ENCODE measurements at regions not wholly inside any gene's neighbourhood (a gene's known extent, or its start where the extent isn't known, plus 50 kb on each side); places are given as distances from the start of the nearest gene placed in this dataset.
"Not testable (repeated sequence)": the region's sequence is repeated elsewhere in the genome, so short reads cannot be mapped to it uniquely, and the experiment has no call there.

DNA sequence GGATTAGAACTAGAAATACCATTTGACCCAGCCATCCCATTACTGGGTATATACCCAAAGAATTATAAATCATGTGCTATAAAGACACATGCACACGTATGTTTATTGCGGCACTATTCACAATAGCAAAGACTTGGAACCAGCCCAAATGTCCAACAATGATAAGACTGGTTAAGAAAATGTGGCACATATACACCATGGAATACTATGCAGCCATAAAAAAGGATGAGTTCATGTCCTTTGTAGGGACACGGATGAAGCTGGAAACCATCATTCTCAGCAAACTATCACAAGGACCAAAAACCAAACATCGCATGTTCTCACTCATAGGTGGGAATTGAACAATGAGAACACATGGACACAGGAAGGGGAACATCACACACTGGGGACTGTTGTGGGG lies 63.3 kb upstream of the NIPBL start:
- H3K36me3 Mint-ChIP-seq; H3K27me3 Mint-ChIP-seq; H3K4me3 Mint-ChIP-seq; H3K9me3 Mint-ChIP-seq (ENCODE audit: low read depth); H3K4me1 Mint-ChIP-seq (ENCODE audit: low read depth); H3K27ac Mint-ChIP-seq: not testable (repeated sequence)

- Mint-ChIP-seq H3K9me3 (ENCODE audit: low read depth) (no peaks in the 10 kb centered on the region), H3K27ac (no peak overlapping the region), H3K36me3 (no peaks in the 10 kb centered on the region), H3K4me3 (no peak overlapping the region), H3K27me3 (peaks cover 7% of the 10 kb centered on the region), H3K4me1 (ENCODE audit: low read depth) (no peaks in the 10 kb centered on the region)
These were observed 60.7 kb upstream of the NIPBL start for GRCh38 chr5:36815871-36816270.

DNA sequence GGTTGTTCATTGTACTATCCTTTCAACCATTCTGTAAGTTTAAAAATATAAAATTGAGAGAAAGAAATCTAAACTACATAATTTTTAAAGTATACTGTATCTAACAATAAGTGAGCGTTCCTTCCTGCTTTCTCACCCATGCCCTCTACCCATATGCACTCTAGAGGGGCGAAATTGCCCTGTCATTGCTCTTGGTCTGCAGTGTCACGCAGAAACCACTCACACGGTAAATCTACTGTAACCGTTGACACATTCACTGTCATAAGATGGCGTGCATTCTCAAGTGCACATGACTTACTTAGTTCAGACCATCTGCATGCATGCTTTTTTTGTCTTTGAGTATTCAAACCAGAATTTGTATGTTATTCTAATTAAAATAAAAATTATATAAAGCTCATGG lies 55.7 kb upstream of the NIPBL start:
- Mint-ChIP-seq H3K4me1 (ENCODE audit: low read depth) (no peaks in the 10 kb centered on the region), H3K4me3 (no peak overlapping the region), H3K27me3 (peaks cover 16% of the 10 kb centered on the region), H3K9me3 (ENCODE audit: low read depth) (peaks cover 5% of the 10 kb centered on the region), H3K36me3 (peaks cover under 1% of the 10 kb centered on the region), H3K27ac (no peak overlapping the region)

DNA sequence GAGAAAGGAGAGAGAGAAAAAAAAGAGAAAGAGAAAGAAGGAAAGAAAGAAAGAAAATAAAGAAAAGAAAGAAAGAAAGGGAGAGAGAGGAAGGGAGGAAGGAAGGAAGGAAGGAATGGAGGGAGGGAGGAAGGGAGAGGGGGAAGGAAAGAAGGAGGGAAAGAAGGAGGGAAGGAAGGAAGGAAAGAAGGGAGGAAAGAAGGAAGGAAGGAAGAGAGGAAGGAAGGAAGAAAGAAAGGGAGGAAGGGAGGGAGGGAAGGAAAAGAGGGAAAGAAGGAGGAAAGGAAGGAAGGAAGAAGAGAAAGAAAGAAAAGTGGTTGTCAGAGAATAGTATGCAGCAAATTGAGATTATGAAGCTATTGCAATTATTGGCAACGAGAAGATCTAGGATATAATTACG lies 49.9 kb upstream of the NIPBL start:
- H3K4me1 Mint-ChIP-seq (ENCODE audit: low read depth) = no peaks in the 10 kb centered on the region
- H3K9me3 Mint-ChIP-seq (ENCODE audit: low read depth) = peaks cover 5% of the 10 kb centered on the region
- H3K27me3 Mint-ChIP-seq = peaks cover 14% of the 10 kb centered on the region

More for the DNA sequence above, 49.9 kb upstream of the NIPBL start:
- no peak overlapping the region for H3K4me3 Mint-ChIP-seq
- H3K36me3 Mint-ChIP-seq = peaks cover 2% of the 10 kb centered on the region
- H3K27ac Mint-ChIP-seq = no peak overlapping the region

Data from activated naive CD8-positive, alpha-beta T cell (primary cell).